Smooth muscle cell of the brain vasculature (primary cell): ENCODE measurements at regions not wholly inside any gene's neighbourhood (a gene's known extent, or its start where the extent isn't known, plus 50 kb on each side); places are given as distances from the start of the nearest gene placed in this dataset.
"Not testable (repeated sequence)": the region's sequence is repeated elsewhere in the genome, so short reads cannot be mapped to it uniquely, and the experiment has no call there.

Experiments used
- DNase-seq: peaks from one replicate; pipeline ENCODE4 v3.0.0-alpha.2; 2012; ENCODE audit warnings: low read depth, low spot score

GRCh38 chr3:86794361-86795065 is 196.4 kb downstream of the VGLL3 start:
- DNase-seq, result no peak

- peak; percentile 67 for DNase-seq
Observed at GRCh38 chr3:86793786-86794185, 197.2 kb downstream of the VGLL3 start.

GRCh38 chr3:86792316-86792715 is 198.6 kb downstream of the VGLL3 start:
- no peak for DNase-seq

GRCh38 chr3:86790884-86791549 is 199.9 kb downstream of the VGLL3 start:
- no peak for DNase-seq

GRCh38 chr3:86788371-86788770 is 202.6 kb downstream of the VGLL3 start:
- DNase-seq, result no peak

DNA sequence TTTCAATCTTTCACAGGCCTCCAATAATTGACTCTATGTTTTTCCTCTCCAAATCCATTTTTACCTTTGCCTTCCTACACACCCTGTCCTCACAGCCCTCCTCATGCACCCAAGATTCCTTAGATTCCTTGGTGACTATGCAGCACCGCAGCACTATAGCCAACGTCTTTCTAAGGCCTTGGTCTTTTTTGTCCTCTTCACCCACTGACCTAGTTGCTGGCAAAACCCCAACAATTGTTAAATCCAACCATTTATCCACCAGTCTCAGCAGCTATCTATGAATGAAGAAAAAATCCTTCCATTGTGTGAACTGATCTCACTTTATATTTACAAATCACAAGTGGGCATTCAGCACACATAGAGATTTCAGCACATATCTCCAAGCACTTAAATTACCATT is 203.9 kb downstream of the VGLL3 start:
- no peak for DNase-seq

- no peak for DNase-seq
Observed at GRCh38 chr3:86785386-86785785, 205.6 kb downstream of the VGLL3 start.

GRCh38 chr3:86782866-86783265 is 208.1 kb downstream of the VGLL3 start:
- no peak for DNase-seq

- DNase-seq, result no peak
Observed at GRCh38 chr3:86782286-86782685, 208.7 kb downstream of the VGLL3 start.

- no peak for DNase-seq
Observed at GRCh38 chr3:86774082-86774691, 216.8 kb downstream of the VGLL3 start.

DNA sequence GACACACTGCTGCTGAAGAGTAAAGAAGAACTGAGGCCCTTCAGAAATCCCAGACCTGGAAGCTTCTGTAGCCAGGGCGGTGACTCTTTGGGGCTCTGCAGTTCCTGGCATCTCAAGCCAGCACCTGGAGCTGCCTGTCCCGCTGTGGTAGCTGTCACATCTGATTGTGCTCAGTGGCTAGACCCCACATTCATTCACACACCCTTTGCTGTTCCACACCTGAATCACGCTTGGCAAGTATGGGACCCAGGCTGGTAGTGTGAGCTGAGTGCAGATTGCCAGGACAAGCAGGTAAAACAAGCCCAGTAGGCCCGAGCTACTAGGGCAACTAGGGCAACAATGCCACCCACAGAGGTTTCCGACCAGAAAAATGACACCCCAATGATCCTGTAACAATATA is 218.2 kb downstream of the VGLL3 start:
- no peak for DNase-seq

DNA sequence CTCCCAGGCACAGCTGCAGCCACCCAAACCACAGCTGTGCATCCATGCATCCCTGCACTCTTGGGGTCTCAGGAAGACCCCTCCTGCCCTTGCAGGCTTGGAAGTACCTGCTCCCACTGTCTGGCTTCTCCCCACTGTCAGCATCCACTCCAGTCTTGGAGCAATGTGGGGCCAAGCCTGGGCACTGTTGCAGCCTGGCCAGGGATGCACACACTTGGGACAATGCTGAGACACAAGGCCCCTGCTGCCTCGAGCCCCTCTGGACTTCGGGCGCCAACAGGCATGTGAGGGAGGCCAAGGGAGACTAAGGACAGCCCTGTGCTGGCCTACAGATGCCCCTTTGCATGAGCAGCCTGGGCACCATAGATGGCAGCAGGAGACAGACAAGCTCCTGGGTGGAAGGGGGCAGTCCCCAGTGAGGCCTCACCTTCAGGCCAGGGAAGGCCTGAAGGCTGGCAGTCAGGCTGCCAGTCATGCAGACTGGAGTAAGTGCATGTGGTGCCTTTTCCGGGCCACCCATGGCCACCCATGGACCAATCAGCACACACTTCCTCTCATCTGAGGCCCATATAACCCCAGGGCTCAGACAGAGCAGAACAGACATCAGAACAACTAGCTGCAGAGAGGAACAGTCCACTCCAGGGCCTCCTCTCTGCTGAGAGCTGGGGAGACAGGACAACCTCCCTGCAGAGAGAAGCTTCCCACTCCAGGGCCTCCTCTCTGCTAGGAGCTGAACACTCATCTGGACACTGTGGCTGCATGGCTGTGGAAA is 219.0 kb downstream of the VGLL3 start:
- no peak for DNase-seq

DNA sequence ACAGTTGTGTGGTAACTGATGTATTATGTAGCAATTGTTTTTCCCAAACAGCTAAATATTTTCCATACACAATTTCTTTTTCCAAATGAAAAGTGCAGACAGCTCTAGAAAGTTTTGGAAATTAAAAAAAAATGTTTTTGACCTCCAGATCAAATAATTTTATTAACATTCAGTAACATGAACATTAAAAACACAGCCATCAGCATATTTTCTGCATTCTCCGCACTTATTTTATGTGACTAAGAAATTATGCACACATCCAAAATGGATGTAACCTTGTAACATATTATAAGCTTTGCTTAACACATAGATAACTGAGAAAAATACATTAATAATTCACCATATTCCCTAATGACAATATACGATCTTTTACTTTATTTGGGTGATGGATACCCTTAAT is 224.6 kb downstream of the VGLL3 start:
- no peak for DNase-seq

DNA sequence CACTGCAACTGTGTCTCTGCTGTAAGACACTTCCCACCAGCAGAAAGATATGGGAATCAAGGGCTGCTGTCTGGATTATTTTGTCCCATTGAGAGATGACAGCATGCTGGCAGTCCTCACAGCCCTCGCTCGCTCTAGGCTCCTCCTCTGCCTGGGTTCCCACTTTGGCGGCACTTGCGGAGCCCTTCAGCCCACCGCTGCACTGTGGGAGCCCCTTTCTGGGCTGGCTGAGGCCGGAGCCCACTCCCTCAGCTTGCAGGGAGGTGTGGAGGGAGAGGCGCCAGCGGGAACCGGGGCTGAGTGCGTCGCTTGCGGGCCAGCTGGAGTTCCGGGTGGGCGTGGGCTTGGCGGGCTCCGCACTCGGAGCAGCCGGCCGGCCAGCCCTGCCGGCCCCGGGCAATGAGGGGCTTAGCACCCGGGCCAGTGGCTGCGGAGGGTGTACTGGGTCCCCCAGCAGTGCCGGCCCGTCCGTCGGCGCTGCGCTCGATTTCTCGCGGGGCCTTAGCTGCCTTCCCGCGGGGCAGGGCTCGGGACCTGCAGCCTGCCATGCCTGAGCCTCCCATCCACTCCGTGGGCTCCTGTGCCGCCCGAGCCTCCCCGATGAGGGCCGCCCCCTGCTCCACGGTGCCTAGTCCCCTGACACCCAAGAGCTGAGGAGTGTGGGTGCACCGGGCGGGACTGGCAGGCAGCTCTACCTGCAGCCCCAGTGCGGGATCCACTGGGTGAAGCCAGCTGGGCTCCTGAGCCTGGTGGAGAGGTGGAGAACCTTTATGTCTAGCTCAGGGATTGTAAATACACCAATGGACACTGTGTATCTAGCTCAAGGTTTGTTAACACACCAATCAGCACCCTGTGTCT is 233.4 kb downstream of the VGLL3 start:
- DNase-seq, result not testable (repeated sequence)

GRCh38 chr3:86748015-86748414 is 242.9 kb downstream of the VGLL3 start:
- no peak for DNase-seq

- DNase-seq, result no peak
Observed at GRCh38 chr3:86744051-86744450, 246.9 kb downstream of the VGLL3 start.

DNA sequence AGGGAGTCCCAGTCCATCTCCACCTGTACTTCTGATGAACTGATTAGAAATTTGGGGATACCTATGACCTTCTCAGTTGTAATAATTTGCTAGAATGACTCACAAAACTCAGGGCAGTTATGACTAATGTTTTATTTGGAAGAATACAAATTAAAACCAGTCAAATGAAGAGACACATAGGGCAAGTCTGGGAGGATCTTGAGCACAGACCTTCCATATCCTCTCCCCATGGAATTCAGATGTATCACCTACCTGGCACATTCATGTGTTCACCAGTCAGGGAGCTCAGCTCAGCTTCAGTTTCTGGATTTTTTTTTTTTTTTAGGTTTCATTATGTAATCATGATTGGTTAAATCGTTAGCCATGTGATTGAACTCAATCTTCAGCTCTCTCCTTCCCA is 247.7 kb downstream of the VGLL3 start:
- no peak for DNase-seq

- no peak for DNase-seq
Observed at GRCh38 chr3:86740751-86741150, 250.2 kb downstream of the VGLL3 start.

DNA sequence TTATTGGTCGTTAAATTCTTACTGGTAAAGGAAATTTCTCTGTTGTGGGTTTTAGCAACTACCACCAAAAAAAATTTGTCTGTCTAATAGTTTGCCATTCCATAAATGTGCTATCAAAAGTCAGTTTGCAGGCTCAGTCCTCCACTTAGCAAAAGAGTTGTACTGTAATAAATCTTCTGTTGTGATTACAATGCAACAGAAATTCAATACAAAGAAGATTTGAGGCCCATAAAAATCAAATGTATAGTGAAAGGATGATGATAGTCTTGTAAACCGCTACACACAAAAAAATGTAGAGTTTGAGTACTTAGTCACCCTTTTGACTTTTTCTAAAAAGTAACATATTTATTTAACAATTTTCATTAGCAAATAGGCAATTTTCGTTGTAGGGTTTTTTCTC is 251.7 kb downstream of the VGLL3 start:
- no peak for DNase-seq

DNA sequence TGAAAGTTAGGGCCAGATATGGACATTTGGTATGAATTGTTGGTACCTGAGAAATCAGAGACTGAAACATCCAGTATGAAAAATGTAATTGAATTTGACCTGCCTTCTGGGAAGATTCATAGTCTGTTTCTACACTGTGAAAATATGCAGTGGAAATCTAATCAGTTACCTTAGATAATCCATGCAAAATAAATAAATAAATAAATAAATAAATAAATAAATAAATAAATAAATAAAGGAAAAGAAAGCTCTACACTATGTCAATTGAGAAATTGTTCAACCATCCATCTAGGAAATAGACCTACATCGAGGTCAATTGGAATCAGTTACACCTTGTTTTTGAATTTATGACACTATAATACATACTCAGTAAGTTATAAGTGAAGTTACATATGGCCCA is 252.3 kb downstream of the VGLL3 start:
- no peak for DNase-seq

DNA sequence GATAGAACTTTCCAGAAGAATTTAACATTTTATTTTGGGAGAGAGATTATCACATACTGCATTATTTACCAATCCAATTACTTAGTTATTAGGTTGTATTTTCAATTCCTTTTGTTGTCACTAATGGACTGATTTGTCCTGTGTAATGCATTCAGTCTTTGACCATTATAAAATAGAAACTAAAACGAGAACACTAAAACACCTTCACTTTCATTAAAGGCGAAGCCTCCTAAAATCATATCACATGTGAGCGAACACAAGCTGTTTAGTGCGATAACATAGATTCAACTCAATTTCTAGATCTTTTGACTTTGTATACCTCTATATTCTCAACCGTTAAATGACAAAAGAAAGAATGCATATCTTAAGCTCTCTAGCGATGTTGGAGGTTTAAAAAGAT is 253.4 kb downstream of the VGLL3 start:
- DNase-seq, result no peak
